HG03342 (cell line): ENCODE measurements at regions not wholly inside any gene's neighbourhood (a gene's known extent, or its start where the extent isn't known, plus 50 kb on each side); places are given as distances from the start of the nearest gene placed in this dataset.
"Not testable (repeated sequence)": the region's sequence is repeated elsewhere in the genome, so short reads cannot be mapped to it uniquely, and the experiment has no call there.

ENCODE experiments used
- ATAC-seq: cut with Tn5 transposase; IDR thresholded peaks from one replicate; pipeline ENCODE4 v1.9.1; 2021; ENCODE audit warnings: mild to moderate bottlenecking, moderate library complexity; ENCODE audit not compliant: unreplicated experiment

DNA sequence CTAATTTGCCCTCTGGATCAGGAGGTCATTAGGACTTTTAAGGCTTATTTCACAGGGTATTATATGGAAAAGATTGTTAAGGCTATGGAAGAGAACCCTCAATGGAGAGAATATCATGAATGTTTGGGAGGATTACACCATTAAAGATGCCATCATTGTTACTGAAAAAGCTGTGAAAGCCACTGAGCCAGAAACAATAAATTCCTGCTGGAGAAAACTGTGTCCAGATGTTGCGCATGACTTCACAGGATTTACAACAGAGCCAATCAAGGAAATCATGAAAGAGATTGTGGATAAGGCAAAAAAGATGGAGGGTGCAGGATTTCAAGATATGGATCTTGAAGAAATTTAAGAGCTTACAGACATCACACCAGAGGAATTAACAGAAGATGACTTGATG is 798.3 kb upstream of the SLC35B3 start:
- no peak for ATAC-seq

DNA sequence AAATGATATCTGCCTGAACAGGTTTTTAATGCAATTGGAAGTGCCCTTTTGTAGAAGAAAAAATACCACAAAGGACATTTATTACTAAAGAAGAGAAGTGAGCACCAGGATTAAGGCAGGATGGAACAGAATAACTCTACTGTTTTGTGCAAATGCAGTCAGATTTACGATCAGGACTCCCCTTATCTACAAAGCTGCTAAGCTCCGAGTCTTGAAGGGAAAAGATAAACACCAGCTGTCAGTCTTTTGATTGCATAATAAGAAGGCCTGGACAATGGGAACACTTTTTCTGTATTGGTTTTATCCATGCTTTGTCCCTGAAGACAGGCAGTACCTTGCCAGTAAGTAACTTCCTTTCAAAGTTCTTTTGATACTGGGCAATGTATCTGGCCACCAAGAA is 797.9 kb upstream of the SLC35B3 start:
- no peak for ATAC-seq

DNA sequence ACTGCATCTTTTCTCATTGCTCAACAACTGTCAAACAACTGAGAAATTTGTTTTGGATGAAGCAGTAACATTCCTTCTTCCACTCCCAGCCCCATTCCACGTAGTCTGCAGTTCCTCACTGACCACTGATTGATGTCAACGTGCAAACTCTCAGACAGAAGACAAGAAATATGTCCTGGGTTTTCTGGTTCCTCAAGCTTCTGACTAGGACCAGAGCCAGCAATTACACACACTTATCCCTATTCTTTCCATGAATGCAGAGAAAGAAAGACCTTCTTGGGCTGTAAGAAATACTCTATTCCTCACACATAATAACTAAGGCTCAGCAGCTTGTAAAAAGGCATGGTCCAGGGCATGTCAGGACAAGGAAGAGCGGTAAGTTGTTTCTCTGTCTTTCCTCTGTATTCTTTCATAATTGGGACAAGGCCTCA is 790.1 kb upstream of the SLC35B3 start:
- no peak for ATAC-seq

DNA sequence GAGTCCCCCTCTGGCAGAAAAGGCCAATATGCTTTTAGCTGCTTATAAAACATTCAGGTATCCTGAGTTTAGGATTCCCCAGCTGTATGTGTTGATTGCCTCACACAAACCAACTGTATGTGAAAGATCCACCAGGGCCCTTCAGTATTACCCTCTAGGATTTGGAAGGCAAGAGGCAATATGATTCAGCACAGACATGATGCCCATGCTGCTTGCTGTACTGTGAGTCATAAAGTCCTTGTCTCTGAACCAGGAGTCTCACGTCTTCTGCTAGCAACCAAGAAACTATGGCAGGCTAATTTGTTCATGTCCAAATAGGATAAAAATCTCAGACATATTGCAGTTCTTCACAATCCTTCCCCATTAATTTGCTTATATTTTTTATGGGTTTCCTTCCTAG is 789.2 kb upstream of the SLC35B3 start:
- ATAC-seq: no peak

DNA sequence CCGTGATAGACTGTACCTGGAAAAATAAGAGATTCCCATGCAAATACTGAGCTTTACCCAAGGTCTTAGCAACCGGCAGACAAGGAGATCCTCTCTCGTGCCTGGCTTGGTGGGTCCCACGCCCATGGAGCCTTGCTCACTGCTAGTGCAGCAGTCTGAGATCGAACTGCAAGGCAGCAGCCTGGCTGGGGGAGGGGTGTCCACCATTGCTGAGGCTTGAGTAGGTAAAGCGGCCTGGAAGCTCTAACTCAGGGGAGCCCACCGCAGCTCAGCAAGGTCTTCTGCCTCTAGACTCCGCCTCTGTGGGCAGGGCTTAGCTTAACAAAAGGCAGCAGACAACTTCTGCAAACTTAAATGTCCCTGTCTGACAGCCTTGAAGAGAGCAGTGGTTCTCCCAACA is 778.4 kb upstream of the SLC35B3 start:
- not testable (repeated sequence) for ATAC-seq

DNA sequence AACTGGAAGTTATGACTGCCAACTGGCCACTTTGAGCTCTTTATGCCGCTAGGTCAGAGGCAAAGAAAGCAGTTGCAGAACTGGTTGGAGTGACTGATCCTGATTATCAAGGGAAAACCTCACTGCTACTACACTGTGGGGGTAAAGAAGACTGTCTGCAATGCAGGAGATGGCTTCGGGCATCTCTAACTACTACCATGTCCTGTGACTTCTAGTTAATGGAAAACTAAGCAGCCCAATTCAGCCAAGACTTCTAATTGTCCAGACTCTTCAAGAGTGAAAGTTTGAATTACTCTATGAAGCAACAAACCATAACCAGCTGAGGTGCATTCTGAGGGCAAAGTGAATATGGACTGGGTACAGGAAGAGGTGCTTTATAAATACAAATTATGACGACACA is 773.6 kb upstream of the SLC35B3 start:
- no peak for ATAC-seq

DNA sequence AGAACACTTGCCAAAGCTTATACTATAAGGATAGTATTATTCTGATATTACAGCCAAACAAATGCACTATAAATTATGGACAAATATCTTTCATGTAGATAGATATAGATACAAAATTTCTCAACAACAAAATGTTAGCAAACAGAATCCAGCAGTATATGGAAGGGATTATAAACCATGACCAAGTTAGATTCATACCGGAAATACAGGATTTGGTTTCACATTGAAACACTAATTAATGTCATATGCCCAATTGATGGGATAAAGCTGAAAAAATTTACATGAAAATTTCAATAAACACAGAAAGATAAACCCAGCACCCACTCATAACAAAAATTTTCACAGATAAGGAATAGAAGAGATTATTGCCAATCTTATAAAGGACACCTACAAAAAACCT is 770.3 kb upstream of the SLC35B3 start:
- ATAC-seq: no peak

DNA sequence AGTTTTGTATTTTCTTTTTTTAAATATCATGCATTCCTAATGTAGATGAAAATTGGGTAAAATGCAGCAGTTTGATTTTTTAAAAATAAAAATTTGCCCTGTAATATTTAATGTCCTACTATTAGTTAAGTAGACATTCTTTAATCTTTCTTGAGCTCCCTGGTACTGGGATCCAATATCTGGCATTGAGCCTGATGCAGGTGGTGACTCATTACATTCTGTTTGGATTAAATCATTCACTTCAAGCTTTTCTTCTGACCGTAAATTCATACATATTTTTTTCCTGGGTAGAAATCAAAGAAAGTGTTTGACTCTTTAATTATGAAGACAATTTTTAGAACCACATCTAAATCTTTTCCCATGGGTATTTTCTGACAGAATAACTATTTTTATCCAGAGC is 768.8 kb upstream of the SLC35B3 start:
- ATAC-seq: no peak

DNA sequence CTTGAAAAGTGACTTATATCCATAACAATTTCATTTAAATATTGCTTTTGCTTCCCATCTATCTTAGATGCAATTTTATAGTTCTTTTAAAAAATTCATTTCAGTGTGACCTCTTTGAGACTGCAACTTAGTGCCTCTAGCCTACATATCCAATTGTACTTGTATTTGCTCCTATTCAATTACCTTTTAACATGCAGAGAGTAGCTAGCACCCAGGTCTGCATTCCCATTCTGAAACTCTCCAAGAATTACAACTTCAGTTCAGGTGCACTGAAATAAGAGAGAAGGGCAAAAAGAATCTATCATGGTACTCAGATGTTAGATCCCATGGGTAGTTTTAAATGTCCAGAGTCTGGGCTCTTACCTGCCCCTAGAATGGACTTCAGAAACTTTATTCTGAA is 765.4 kb upstream of the SLC35B3 start:
- ATAC-seq: no peak

DNA sequence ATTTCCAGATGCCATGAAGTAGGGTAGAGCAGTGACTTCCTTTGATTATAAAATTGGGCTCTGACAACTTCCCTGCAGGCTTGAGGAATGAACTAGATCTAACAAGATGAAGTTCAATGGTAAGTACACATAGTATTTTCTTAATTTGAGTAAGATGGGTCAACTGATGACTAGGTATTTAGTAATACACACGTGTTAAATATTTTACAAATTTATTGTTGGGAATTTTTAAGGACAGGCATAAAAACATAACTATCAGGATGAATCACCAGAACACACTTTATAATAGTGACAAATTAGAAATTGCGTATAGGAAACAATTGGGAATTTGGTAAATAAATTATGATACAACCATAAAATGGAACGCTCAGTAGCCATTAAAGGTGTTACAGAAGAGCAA is 762.4 kb upstream of the SLC35B3 start:
- no peak for ATAC-seq

DNA sequence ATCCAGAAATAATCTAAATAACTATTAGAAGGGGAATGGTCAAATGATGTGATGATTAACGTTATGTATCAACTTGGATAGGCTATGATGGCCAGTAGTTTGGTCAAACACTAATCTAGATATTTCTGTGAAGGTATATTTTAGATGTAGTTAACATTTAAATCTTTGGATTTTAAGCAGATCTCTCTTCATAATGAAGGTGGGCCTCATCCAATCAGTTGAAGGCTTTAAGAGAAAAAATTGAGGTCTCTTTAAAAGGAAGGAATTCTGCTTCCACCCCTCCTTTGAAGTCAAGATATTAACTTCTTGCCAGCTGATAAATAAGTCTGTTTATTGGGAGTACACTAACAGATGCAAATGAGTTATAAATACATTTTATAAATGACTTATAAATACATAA is 760.0 kb upstream of the SLC35B3 start:
- ATAC-seq: no peak

DNA sequence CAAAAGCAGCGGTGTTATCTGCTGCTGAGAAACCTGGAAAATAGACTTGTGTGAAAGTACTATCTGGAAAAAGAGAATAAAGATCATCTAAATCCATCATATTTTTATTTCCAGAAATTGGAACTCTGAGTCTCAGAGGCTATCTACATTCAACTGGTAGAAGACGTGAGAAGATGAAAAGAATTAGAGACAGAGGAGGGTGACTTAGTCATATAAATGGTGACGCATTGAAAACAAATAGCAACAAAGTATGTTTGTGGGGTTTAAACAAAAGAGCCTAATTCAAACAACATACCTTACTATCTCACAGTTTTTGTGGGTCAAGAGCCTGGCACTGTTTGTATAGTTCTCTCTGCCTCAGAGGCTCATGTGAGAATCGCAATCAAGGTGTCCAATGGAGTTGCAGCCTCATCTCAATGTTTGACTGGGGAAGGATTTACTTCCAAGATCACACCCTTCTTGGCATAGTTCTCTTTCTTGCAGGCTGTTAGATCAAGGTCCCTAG is 757.1 kb upstream of the SLC35B3 start:
- no peak for ATAC-seq

DNA sequence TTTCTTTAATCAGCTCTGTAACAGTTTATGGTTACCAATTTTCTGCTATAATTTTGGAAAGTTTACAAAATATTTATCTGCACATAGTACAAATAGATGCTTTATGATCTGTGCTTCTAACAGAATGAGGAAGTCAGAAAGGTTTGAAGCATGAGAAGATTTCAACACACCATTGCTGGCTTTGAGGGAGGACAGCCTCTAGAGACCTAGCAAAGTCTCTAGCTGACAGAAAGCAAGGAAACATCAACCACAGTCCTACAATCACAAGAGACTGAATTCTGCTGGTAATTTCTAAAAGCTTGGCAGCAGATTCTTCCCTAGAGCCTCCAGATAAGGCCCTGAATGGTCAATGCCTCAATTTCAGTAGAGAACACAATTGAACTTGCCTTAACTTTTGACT is 750.8 kb upstream of the SLC35B3 start:
- no peak for ATAC-seq

DNA sequence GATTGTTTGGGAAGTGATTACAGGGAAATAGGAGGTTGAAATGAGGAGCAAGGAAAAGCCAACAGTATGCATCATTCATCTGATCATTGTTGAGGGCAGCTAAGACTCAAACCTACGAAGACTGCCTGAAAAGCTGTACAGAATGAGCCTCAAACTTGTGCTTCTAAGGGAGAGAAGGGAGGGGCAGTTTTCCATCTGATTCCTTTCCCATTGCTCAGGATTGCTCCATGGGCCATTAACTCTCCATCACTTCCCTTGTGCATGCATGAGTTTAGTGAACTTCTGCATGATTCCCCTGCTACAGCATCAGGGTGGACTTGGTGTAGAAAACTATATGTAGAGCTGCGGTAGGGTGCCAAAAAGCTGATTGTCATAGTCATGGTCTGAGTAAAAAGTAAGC is 742.7 kb upstream of the SLC35B3 start:
- no peak for ATAC-seq

DNA sequence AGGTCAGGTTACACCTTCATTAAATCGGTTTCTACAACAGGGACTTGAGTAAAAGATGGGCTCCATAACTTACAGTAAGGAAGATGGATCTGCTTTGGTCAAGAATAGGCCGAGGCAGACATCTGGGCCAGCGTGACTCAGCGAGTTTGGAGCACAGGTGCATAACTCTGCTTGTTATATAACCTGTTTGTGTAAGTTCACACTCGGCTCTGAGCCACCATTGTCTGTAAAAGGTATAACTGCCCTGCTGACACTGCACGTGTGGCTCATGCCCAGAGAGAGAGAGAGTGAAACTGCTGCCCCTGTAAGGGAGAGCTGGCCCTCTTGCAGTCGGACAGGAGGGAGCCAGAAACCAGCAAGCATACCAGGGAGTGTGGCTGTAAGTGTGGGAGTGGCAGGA is 737.9 kb upstream of the SLC35B3 start:
- no peak for ATAC-seq

DNA sequence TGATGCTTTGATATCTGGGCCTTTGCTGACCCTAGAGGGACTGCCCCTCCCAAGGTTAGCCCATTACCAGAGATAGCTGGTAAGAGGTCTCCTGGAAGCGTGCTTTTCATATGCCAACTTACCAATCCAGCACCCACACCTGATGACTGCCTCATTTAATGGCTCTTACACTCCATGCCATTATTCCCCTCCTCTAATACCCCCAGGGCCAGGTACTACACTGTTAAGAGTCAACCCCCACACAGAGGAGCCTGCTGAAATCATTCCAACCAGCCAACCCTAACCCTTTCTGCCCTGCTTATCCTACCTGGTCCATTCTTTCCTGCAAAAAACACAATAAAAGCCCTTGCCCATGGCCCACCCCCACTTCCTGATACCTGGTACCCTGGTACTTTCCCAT is 736.8 kb upstream of the SLC35B3 start:
- ATAC-seq: no peak

DNA sequence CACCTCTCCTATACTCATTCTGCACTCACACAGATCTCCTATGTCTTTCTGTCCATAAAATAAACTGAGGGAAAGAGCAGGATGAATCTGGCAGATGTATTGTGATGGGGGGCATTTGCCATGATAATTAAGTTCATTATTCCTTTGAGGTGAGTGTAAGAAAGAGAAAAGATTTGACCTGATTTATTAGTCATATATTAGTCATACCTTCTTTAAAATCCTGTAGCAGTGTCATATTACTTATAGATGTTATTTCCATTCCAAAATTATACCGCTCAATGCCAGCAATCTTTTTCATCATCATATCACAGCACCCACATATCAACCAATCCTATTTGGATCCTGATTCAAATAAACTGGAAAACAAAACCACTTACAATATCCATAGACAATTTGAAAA is 733.3 kb upstream of the SLC35B3 start:
- ATAC-seq: no peak

DNA sequence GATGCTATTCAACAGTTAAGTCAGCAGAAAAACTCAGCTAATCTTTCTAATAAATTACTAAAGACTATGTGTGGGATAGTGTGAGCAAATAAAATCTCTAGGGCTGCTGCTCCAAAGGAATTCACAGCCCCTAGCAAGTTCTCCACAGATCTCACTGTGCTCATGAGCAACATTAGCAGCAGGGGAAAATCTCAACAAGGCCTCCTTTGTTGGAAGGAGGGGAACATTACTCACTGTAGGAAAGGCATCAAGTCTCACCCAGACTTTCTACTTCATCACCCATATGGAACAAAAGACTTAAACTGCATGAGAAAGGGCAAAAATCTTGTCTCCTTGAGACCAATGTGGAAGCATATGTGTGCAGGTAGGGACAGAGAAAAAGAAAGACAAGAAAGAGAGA is 726.4 kb upstream of the SLC35B3 start:
- ATAC-seq: no peak

DNA sequence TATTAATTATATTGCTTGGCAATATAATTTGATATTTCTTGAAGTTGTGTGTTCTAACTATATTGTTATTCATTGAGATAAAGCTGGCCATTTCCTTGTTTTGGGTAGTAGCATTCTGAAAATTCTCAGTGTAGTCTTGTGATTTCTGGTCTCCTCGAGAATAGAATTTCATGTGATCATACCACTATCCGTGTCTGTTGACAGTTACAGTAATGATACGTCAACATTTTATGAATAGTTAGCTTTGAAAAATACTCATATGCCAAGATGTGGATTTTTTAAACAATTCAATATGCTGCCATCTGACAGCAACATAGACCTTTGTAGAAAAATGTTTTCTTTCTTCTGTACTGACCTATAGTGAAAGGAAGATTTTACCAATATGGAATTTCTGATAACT is 723.7 kb upstream of the SLC35B3 start:
- ATAC-seq: no peak

DNA sequence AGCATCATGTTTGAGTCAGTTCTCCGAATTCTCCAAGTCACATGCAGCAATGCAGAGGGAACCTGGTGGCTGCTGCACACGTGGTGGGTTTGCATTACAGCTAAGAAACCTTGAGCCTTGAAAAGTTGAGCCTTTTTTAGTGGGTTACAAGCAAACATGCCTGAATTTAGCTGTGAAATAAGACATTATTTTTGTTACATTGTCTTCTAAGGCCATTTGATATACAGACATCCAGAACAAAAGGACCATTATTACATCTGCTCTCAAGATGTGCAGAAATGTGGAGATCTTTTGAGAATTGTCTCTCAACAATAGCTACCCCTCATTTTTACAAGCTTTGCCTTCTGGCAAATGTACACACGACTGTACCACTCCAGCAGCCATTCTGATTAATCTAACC is 720.5 kb upstream of the SLC35B3 start:
- no peak for ATAC-seq

DNA sequence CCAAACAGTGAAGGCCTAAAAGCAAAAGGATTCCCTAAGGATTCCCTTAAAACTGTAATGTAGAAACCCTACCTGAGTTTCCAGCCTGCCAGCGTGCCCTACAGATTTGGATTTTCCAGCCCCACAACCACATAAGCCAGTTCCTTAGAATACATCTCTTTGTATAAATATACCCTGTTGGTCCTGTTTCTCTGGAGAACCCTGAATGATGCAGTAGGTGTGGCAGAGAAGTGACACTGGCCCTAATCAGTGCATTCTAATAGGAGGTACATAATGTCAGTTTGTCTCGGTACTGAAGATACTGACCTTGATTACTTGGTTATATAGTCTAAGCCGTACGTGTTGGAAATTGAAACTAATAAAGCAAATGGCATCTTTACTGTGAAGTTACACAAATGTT is 707.8 kb upstream of the SLC35B3 start:
- no peak for ATAC-seq

DNA sequence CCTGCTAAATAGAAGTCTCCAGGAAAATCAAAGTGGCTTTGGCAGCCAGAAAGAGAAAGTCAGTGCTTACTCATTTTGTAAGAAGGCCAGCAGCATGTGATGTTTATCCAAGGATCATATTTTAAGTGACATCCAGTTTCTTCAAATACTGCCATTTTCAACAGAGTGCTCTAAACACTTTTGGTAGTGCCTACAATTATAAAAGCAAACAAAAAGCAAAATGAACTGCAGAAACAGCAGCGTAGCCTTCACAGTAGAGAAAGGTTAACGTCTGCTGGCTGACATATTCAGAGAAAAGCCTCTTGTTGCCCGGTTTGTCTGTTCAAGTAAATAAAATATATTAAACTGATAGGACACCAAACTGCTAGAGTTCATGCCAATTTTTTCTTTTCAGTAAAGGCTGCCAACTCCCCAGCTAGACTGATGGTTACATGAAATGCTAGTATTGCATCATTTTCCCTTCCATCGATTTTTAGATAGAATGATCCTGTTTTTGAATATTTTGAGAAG is 705.7 kb upstream of the SLC35B3 start:
- ATAC-seq: no peak

DNA sequence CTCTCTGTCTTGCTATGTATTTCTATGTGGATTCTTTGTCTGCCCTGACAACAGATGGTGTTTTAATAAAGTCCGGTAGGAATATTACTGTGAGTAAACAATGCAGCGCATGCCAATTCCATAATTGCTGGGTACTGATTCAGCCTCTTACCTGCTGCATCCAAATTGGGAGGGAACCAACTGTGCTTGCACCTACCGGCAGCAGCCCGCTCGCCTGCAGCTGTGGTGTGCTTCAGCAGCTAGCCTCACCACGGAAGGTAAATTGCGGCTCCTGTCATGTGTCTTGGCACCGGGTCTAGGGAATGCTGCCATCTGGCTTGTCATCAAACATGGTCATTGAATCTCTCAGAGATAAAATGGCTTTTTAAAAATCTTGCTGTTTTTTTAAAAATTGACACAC is 704.8 kb upstream of the SLC35B3 start:
- ATAC-seq: no peak

DNA sequence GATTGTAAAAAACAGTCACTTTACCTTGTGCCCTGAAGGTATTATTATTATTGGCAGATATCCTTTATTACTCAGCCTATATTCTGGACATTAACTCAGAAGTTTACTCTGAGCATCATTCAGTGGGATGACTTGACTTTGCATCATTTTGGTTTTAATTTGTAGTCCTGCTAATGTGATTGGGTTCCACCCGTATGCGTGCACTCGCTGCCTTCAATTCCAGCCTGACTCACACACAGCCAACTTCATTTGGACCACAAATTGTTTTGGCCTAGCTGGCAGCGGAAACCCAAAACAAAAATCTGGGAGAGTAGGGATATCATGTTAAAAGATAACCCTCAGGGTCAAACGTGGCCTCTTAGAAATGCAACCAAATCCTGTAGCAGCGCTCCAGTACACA is 704.4 kb upstream of the SLC35B3 start:
- ATAC-seq: no peak
